ENCODE measurements at regions not wholly inside any gene's neighbourhood (a gene's known extent, or its start where the extent isn't known, plus 50 kb on each side); places are given as distances from the start of the nearest gene placed in this dataset.

GRCh38 chr2:224185023-224185601 lies 146.0 kb upstream of the SERPINE2 start:
- Histone ChIP-seq H4K20me1 (ENCODE audit: insufficient read depth, low read length, poor library complexity, severe bottlenecking) (no peaks in the 10 kb centered on the region), H3K9ac (ENCODE audit: low read depth, low read length, poor library complexity, severe bottlenecking) (no peak overlapping the region), H3K4me3 (ENCODE audit: low read length, poor library complexity, severe bottlenecking) (no peak overlapping the region), H2AFZ (ENCODE audit: low read length) (no peak overlapping the region), H3K9me3 (ENCODE audit: insufficient read depth, low read depth, low read length) (no peaks in the 10 kb centered on the region), H3K9me2 (replicated peaks; ENCODE audit: low read depth, low read length) (no peaks in the 10 kb centered on the region), H3K4me1 (ENCODE audit: insufficient read depth, low read length, poor library complexity, severe bottlenecking) (no peaks in the 10 kb centered on the region), H3K79me2 (ENCODE audit: insufficient read depth, low read length) (no peaks in the 10 kb centered on the region), H3K4me2 (ENCODE audit: low read depth, low read length, poor library complexity, severe bottlenecking) (no peak overlapping the region), H3K27me3 (ENCODE audit: insufficient read depth, low read length, poor library complexity, severe bottlenecking) (no peaks in the 10 kb centered on the region), H3K36me3 (ENCODE audit: insufficient read depth, low read length) (no peaks in the 10 kb centered on the region), H3F3A (ENCODE audit: low read depth) (no peaks in the 10 kb centered on the region)
- TF ChIP-seq CTCF (conservative IDR thresholded peaks at IDR 0.05; ENCODE audit: low read length) (no peak), EZH2phosphoT487 (IDR thresholded peaks at IDR 0.05; ENCODE audit: borderline replicate concordance) (no peak)

DNA sequence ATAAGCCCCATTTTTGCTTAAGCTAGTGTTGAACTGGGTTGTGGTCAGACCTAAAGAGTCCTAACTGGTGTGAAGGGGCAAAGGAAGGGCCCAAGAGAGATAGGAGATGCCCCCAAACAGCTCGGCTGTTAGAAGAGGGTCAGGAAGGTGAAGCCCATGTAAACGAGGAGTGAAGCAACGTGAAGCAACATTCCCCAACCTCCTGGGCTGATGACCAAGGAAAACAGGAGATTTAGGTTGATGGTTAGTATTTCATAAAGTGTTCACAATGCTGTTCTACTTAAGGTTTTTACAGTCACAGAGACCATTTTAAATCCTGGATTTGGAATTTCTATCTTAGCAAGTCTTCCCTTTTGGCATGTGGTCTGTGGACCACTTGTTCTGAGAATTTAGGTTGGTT lies 144.0 kb upstream of the SERPINE2 start:
- Histone ChIP-seq H3K79me2 (ENCODE audit: insufficient read depth, low read length) (no peaks in the 10 kb centered on the region), H3K9me3 (ENCODE audit: insufficient read depth, low read depth, low read length) (no peaks in the 10 kb centered on the region), H3K9ac (ENCODE audit: low read depth, low read length, poor library complexity, severe bottlenecking) (no peak overlapping the region), H3K4me3 (ENCODE audit: low read length, poor library complexity, severe bottlenecking) (no peak overlapping the region), H3K27me3 (ENCODE audit: insufficient read depth, low read length, poor library complexity, severe bottlenecking) (no peaks in the 10 kb centered on the region), H4K20me1 (ENCODE audit: insufficient read depth, low read length, poor library complexity, severe bottlenecking) (no peaks in the 10 kb centered on the region), H3K4me1 (ENCODE audit: insufficient read depth, low read length, poor library complexity, severe bottlenecking) (no peaks in the 10 kb centered on the region), H3K36me3 (ENCODE audit: insufficient read depth, low read length) (no peaks in the 10 kb centered on the region), H2AFZ (ENCODE audit: low read length) (no peak overlapping the region), H3F3A (ENCODE audit: low read depth) (no peaks in the 10 kb centered on the region), H3K4me2 (ENCODE audit: low read depth, low read length, poor library complexity, severe bottlenecking) (no peak overlapping the region), H3K9me2 (replicated peaks; ENCODE audit: low read depth, low read length) (no peaks in the 10 kb centered on the region)
- TF ChIP-seq EZH2phosphoT487 (IDR thresholded peaks at IDR 0.05; ENCODE audit: borderline replicate concordance), result no peak

- H3K9me3 ChIP-seq (ENCODE audit: insufficient read depth, low read depth, low read length), result no peaks in the 10 kb centered on the region
Measured at GRCh38 chr2:224182498-224182897, 143.4 kb upstream of the SERPINE2 start.

More at GRCh38 chr2:224182498-224182897, 143.4 kb upstream of the SERPINE2 start:
- H3F3A ChIP-seq (ENCODE audit: low read depth), result no peaks in the 10 kb centered on the region
- no peak overlapping the region for H3K4me2 ChIP-seq (ENCODE audit: low read depth, low read length, poor library complexity, severe bottlenecking)
- no peaks in the 10 kb centered on the region for H3K27me3 ChIP-seq (ENCODE audit: insufficient read depth, low read length, poor library complexity, severe bottlenecking)
- H3K4me1 ChIP-seq (ENCODE audit: insufficient read depth, low read length, poor library complexity, severe bottlenecking), result no peaks in the 10 kb centered on the region
- no peak overlapping the region for H2AFZ ChIP-seq (ENCODE audit: low read length)
- no peak overlapping the region for H3K4me3 ChIP-seq (ENCODE audit: low read length, poor library complexity, severe bottlenecking)
- no peaks in the 10 kb centered on the region for H3K9me2 ChIP-seq (replicated peaks; ENCODE audit: low read depth, low read length)
- H4K20me1 ChIP-seq (ENCODE audit: insufficient read depth, low read length, poor library complexity, severe bottlenecking), result no peaks in the 10 kb centered on the region
- no peaks in the 10 kb centered on the region for H3K79me2 ChIP-seq (ENCODE audit: insufficient read depth, low read length)
- H3K9ac ChIP-seq (ENCODE audit: low read depth, low read length, poor library complexity, severe bottlenecking), result no peak overlapping the region
- TF ChIP-seq CTCF (conservative IDR thresholded peaks at IDR 0.05; ENCODE audit: low read length), result no peak
- TF ChIP-seq EZH2phosphoT487 (IDR thresholded peaks at IDR 0.05; ENCODE audit: borderline replicate concordance), result no peak
- H3K36me3 ChIP-seq (ENCODE audit: insufficient read depth, low read length), result no peaks in the 10 kb centered on the region
